HG03066 (cell line): ENCODE measurements at regions not wholly inside any gene's neighbourhood (a gene's known extent, or its start where the extent isn't known, plus 50 kb on each side); places are given as distances from the start of the nearest gene placed in this dataset.

Source experiments
- ATAC-seq: cut with Tn5 transposase; IDR thresholded peaks from one replicate; pipeline ENCODE4 v1.9.1; 2021; ENCODE audit warnings: low read depth; ENCODE audit not compliant: unreplicated experiment

DNA sequence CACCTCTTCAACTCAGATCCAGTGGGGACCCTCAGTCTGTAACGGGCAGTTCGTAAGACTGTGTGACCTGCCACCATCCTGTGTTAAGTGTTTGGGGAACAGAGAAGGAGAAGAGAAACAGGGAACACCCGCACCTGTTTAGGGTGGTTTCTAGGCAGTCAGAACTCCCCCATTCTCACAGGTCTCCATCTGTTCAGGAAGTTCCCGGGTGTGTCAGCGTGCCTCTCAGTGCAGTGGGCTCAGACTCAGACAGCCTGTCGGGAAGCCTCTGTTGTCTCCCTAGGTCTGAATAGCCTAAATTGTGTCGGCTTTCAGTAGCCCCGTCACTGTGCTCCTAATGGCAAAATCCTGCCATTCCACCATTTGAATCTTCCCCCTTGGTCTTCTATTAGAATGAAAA is 256.6 kb downstream of the LOXHD1 start:
- ATAC-seq: no peak

GRCh38 chr18:46401486-46402070 is 255.4 kb downstream of the LOXHD1 start:
- no peak for ATAC-seq

DNA sequence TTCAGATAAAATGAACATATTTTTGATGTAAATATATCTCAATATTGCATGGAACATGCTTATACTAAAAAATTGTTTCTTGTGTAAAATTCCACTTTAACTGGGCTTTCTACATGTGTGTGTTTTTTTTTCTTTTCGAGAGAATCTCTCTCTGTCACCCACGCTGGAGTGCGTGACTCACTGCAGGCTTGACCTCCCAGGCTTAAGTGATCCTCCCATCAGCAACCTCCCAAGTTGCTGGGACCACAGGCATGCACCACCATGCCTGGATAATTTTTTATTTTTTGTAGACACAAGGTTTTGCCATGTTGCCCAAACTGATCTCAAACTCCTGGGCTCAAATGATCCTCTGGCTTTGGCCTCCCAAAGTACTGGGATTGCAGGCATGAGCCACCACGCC is 254.6 kb downstream of the LOXHD1 start:
- no peak for ATAC-seq

DNA sequence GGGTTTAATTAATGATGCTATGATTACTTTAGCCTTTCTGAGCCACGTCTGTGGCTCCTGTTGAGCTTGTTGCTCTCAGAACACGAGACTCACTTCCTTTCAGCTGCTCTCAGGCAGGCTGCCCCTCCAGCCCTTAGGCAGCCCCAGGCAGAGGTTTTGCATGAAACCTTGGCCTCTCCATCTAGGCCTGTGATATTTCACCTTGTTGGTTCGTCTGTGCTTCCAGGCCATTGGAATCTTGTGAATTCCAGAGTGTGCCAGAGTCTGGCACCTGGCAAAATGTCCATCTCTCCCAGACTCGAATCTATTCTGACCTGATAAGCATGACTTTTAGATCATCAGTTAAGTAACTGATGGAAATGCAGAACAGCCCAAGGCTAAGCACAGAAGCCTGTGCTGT is 254.1 kb downstream of the LOXHD1 start:
- no peak for ATAC-seq

- ATAC-seq: no peak
Observed at GRCh38 chr18:46405832-46406538, 251.0 kb downstream of the LOXHD1 start.

DNA sequence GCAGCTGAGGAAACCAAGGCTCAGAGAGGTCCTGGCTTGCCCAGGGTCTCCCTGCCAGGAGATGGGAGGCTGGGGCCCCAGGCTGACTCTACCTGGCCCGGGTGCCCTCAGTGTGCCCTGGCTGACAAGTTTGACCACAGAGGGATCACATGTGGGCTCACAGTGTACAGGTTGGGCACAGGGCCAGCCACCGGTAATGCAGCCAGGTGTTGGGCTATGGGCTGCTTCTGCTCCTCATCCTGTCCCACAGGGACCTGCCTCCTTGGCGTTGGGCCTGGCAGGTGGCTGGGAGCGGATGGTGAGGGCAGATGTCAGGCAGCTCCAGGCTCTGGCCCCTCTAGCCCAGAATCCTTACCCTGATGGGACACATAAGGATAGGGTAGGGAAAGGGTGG is 250.5 kb downstream of the LOXHD1 start:
- no peak for ATAC-seq

- no peak for ATAC-seq
Observed at GRCh38 chr18:46407486-46408166, 249.4 kb downstream of the LOXHD1 start.

GRCh38 chr18:46408334-46408987 is 248.6 kb downstream of the LOXHD1 start:
- ATAC-seq: no peak

GRCh38 chr18:46411191-46411828 is 245.7 kb downstream of the LOXHD1 start:
- ATAC-seq: no peak

GRCh38 chr18:46411867-46412690 is 244.9 kb downstream of the LOXHD1 start:
- ATAC-seq: no peak

DNA sequence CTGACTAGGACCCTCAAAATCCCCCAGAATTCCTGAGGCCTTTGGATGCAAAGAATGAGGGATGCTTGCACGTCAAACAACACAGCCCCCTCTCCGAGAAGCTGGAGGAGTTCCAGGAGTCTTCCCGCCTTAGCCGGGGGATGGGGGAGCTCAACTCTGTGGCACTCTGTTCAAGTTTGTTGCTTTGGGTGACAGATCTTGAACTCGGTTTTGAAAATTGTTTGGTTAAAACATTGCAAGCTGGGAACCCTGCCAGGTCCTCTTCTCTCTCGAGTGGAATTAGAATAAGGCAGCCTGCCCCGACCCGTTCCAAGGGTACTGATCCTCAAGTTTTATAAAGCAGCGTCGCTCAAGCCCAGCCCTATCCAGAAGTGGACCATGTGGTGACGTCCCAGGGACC is 244.1 kb downstream of the LOXHD1 start:
- ATAC-seq: no peak

DNA sequence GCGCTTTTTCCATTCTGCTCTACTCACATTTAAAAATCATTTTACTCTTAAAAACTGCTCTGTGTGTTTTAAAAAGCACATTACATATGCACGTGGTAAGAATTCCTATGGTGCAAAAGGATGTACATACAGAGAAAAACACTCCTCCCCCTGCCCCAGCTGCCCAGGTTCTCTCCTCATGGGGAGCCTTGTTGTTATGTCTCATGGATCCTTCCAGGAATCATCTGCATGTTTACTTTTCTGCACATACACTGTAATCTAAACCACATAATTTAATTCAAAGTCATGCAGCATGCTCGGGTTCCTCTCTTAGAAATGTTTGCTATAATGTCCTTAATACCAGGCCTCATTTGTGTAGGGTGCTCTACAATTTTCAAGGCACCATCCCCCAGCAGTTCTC is 243.3 kb downstream of the LOXHD1 start:
- ATAC-seq: no peak

DNA sequence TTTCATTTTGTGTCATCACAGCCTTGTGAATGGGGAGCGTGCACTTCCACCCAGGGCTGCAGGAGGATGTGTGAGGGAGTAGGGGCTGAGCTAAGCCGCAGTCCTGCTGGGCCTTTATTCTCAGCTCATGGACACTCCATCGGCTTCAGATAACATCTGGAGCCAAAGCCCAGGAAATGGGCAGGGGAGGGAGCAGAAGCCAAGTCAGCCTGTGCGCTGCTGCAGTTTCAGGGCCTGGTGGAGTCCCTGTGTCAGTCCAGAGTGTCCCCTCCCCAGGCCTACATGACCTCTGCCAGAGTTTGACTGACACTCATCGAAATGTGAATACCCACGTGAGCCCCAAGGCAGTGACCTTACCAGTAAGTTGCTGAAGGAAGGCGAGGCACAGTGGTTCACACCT is 242.2 kb downstream of the LOXHD1 start:
- no peak for ATAC-seq

DNA sequence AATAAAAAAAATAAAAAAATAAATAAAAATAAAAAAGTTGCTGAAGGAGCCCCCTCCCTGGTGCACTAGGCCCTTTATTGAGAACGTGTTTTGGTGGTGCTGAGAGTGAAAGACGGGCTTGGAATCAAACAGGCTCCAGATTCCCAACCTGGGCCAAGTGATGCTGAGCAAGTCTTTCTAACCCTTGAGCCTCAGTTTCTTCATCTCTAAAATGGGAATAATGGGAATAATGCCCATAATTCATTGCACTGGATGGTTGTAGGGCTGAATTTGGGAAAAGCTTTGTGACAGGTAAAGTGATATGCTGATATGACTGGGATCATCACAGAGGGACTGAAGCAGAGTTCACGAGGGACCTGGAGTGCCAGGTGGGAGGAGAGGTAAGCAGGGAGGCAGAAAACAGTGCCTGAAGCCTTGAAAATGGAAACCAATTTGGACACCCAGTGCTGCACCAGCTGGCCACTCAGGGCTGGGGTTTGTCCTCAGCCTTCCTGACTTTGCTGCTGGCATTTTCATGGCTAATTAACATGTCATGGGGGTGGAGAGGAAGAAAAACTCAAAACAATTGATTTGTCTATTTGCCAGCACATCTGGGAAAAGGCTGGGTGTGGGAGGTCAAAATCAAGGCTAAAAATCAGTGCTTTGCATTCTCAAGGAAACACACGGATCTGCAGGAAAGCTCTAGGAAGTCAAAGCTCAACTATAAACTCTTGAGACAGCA is 241.3 kb downstream of the LOXHD1 start:
- no peak for ATAC-seq

GRCh38 chr18:46416706-46417638 is 240.0 kb downstream of the LOXHD1 start:
- ATAC-seq: no peak

DNA sequence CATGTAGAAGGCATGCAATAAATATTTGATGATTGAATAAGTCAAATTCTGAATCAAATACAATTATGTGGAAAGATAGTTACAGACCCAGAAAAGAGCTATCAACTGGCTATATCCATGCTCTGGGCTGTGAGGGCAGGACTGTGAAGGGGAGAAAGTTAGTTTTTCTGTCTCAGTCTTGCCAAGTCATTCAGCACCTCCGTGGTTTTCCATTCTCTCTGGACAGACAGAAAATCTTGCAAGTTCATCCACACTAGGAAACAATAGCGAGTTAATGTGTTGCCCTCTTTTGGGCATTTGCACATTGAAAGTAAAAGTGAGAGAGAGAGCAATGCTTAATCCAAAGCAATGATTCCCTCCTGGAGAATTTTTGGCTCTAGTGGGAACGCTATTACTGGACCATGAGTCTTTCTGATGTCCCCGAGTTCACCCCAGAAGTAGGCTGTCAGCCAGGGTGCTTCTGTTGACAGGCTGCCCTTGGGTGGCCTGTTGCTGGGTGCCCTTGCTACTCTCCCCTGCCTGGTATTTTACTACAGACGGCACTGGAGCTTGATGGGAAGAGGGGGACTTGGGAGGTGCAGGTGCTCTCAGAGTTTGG is 238.3 kb downstream of the LOXHD1 start:
- ATAC-seq: no peak

DNA sequence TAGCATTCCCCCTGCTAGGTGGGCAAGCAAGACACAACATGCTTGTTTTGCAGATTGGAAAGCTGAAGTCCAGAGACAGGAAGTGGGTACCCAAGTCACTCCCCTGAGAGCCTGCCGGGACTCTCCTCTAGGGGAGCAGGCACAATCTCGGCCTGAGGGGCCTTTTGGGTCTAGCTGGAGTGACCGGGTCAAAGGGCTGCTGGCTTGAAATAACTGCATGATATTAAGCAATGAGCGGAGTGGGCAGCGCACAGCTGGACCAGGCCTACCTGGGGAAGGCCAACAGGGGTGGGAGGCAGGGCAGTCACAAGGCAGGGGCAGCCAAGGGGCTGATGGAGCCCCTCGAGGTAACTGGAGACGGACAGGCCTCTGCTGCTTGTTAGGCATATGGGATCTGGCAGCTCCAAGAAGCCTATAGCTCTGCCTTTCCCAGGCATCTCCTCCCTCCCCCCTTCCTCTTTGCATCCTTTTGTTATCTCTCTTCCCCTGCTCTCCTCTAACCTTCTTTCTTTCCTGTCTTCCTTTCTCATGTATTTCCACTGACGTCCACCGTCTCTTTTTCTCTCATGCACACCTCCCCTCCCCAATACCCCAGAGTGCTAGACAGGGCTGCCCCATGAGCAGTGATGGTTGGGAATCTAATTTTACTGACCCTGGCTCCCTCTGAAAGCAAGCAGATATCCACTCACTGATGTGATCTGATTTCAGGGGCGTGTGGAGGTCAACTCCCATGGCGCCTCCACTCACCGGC is 237.5 kb downstream of the LOXHD1 start:
- ATAC-seq: no peak
